ENCODE measurements at regions not wholly inside any gene's neighbourhood (a gene's known extent, or its start where the extent isn't known, plus 50 kb on each side); places are given as distances from the start of the nearest gene placed in this dataset.

GRCh38 chr15:29355477-29355876 is 85.9 kb upstream of the NSMCE3 start:
- DNase-seq (ENCODE audit: low spot score): no peak
- in situ Hi-C loops (cut with MboI; ENCODE audit: low pct_unique_long_range_greater_than_20kb, low sequenced_read_pairs, unreplicated experiment): no loop called here
- TF ChIP-seq, protein P1, sequence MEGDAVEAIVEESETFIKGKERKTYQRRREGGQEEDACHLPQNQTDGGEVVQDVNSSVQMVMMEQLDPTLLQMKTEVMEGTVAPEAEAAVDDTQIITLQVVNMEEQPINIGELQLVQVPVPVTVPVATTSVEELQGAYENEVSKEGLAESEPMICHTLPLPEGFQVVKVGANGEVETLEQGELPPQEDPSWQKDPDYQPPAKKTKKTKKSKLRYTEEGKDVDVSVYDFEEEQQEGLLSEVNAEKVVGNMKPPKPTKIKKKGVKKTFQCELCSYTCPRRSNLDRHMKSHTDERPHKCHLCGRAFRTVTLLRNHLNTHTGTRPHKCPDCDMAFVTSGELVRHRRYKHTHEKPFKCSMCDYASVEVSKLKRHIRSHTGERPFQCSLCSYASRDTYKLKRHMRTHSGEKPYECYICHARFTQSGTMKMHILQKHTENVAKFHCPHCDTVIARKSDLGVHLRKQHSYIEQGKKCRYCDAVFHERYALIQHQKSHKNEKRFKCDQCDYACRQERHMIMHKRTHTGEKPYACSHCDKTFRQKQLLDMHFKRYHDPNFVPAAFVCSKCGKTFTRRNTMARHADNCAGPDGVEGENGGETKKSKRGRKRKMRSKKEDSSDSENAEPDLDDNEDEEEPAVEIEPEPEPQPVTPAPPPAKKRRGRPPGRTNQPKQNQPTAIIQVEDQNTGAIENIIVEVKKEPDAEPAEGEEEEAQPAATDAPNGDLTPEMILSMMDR (IDR thresholded peaks at IDR 0.05; ENCODE audit: extremely low read depth, insufficient read depth, missing control alignments): no peak

DNA sequence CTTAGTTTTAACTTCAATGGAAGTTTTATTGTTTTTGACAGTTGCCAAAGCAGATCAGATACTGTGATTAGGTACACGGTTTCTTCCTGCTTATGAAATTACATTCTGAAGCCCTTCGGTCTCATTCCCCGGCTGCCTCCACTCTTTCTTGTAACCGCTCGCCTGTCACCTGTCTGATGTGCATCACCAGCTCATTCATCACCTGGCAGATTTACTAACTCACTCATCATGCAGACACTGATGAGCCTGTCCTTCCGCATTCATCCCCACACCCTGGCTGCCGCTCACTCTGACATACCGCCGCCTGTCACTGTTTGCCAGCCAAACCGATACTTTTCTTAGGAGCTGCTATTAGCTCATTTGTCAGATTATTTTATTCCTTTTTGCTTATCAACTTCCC is 82.8 kb upstream of the NSMCE3 start:
- in situ Hi-C loops (cut with MboI; ENCODE audit: low pct_unique_long_range_greater_than_20kb, low sequenced_read_pairs, unreplicated experiment): no loop called here
- DNase-seq (ENCODE audit: low spot score): no peak
- TF ChIP-seq, protein P1 (IDR thresholded peaks at IDR 0.05; ENCODE audit: extremely low read depth, insufficient read depth, missing control alignments): no peak

DNA sequence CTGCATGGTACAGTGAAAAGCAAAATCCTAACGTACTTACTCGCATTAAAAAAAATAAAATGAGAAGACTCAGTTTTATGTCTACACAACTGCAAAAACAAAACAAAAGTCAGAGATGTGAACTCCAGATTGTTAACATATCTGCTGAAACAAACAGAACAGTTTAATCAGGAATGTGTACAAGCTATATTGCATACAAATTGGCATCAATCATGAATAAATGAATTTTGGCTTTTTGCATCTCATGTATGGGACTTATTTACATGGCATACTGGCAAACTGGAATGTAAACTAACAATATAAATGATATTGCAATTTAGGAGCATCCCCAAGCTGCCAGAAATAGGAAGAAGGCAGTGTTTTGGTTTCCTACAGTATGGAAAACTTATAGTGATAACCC is 79.6 kb upstream of the NSMCE3 start:
- TF ChIP-seq, protein P1 (IDR thresholded peaks at IDR 0.05; ENCODE audit: extremely low read depth, insufficient read depth, missing control alignments): no peak
- in situ Hi-C loops (cut with MboI; ENCODE audit: low pct_unique_long_range_greater_than_20kb, low sequenced_read_pairs, unreplicated experiment): no loop called here
- DNase-seq (ENCODE audit: low spot score): no peak

DNA sequence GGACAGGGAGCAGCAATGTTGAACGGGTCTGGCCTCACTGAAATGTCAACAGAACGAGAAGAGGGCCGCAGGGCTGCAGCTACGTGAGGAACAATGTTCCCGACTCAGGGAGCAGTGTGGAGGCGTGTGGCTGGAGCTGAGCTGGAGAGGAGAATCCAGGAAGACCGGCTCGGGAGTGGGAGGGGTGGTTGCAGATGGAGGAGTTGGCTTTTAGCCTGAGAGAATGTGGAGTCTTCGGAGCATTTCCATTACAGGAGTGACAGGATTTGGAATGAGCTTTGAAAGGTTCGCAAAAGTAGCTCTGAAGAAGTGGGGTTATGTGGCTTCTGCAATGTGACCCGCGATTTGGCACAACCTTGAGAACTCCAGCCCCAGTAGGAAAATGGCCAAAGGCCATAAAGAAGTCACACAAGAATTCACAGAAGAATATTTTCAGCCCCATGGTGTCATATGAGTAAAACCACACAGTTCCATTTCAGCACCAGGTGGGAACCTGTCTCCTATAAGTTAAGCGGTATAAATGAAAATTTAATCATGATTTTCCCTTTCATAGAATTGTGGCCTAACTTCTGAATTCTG is 78.8 kb upstream of the NSMCE3 start:
- in situ Hi-C loops (cut with MboI; ENCODE audit: low pct_unique_long_range_greater_than_20kb, low sequenced_read_pairs, unreplicated experiment): no loop called here
- no peak for DNase-seq (ENCODE audit: low spot score)
- TF ChIP-seq, protein P1 (IDR thresholded peaks at IDR 0.05; ENCODE audit: extremely low read depth, insufficient read depth, missing control alignments): no peak

- in situ Hi-C loops (cut with MboI; ENCODE audit: low pct_unique_long_range_greater_than_20kb, low sequenced_read_pairs, unreplicated experiment): no loop called here
- TF ChIP-seq, protein P1 (IDR thresholded peaks at IDR 0.05; ENCODE audit: extremely low read depth, insufficient read depth, missing control alignments): no peak
Observed at GRCh38 chr15:29346998-29347397, 77.4 kb upstream of the NSMCE3 start.

GRCh38 chr15:29345549-29346525 is 76.2 kb upstream of the NSMCE3 start:
- TF ChIP-seq, protein P1 (IDR thresholded peaks at IDR 0.05; ENCODE audit: extremely low read depth, insufficient read depth, missing control alignments): no peak
- DNase-seq (ENCODE audit: low spot score): no peak
- in situ Hi-C loops (cut with MboI; ENCODE audit: low pct_unique_long_range_greater_than_20kb, low sequenced_read_pairs, unreplicated experiment): no loop called here

More at GRCh38 chr15:29346998-29347397, 77.4 kb upstream of the NSMCE3 start:
- no peak for DNase-seq (ENCODE audit: low spot score)

All from GM13977 (cell line).